ENCODE measurements at regions not wholly inside any gene's neighbourhood (a gene's known extent, or its start where the extent isn't known, plus 50 kb on each side); places are given as distances from the start of the nearest gene placed in this dataset.

DNA sequence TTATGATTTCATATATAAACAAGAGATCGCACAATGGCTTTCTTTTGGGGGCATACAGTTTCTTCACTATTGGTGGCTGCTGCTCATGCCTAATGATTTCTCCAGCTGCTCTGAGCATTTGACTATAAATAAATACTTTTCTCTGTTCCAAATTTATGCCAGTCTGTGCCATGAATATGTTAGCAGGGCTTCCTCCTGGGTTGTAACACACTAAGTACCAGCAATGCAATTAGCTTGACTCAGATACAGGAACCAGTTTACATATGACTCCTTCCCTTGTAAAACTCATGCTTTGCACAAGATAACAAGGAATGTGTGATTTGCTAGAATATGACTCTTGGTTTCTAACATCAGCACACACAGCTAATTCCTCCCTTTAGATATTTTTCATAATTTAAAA is 1629.7 kb downstream of the NCAM2 start:
- Histone ChIP-seq H3K27ac (no peak overlapping the region), H3K27me3 (no peaks in the 10 kb centered on the region), H3F3A (ENCODE audit: low read depth) (no peaks in the 10 kb centered on the region), H3K9ac (no peak overlapping the region), H3K79me2 (ENCODE audit: low read depth) (no peaks in the 10 kb centered on the region), H3K36me3 (no peaks in the 10 kb centered on the region), H4K20me1 (ENCODE audit: low read depth) (no peaks in the 10 kb centered on the region), H3K9me3 (ENCODE audit: low read depth) (no peaks in the 10 kb centered on the region), H3K4me2 (no peak overlapping the region), H3K4me3 (no peak overlapping the region), H2AFZ (replicated peaks) (no peak overlapping the region), H3K4me1 (no peaks in the 10 kb centered on the region)
- H3K36me3 Mint-ChIP-seq: no peaks in the 10 kb centered on the region
- no peaks in the 10 kb centered on the region for H3K27me3 Mint-ChIP-seq (ENCODE audit: insufficient read depth, low read depth)
- no peak overlapping the region for H3K27ac Mint-ChIP-seq
- no peak for DNase-seq (ENCODE audit: low spot score)
- no peaks in the 10 kb centered on the region for H3K9me3 Mint-ChIP-seq
- H3K4me1 Mint-ChIP-seq: no peaks in the 10 kb centered on the region
- TF ChIP-seq, protein P1, sequence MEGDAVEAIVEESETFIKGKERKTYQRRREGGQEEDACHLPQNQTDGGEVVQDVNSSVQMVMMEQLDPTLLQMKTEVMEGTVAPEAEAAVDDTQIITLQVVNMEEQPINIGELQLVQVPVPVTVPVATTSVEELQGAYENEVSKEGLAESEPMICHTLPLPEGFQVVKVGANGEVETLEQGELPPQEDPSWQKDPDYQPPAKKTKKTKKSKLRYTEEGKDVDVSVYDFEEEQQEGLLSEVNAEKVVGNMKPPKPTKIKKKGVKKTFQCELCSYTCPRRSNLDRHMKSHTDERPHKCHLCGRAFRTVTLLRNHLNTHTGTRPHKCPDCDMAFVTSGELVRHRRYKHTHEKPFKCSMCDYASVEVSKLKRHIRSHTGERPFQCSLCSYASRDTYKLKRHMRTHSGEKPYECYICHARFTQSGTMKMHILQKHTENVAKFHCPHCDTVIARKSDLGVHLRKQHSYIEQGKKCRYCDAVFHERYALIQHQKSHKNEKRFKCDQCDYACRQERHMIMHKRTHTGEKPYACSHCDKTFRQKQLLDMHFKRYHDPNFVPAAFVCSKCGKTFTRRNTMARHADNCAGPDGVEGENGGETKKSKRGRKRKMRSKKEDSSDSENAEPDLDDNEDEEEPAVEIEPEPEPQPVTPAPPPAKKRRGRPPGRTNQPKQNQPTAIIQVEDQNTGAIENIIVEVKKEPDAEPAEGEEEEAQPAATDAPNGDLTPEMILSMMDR (IDR thresholded peaks at IDR 0.05): no peak
- no peak for TF ChIP-seq EZH2phosphoT487 (IDR thresholded peaks at IDR 0.05)
- TF ChIP-seq EZH2 (IDR thresholded peaks at IDR 0.05): no peak
- H3K4me3 Mint-ChIP-seq: no peak overlapping the region

DNA sequence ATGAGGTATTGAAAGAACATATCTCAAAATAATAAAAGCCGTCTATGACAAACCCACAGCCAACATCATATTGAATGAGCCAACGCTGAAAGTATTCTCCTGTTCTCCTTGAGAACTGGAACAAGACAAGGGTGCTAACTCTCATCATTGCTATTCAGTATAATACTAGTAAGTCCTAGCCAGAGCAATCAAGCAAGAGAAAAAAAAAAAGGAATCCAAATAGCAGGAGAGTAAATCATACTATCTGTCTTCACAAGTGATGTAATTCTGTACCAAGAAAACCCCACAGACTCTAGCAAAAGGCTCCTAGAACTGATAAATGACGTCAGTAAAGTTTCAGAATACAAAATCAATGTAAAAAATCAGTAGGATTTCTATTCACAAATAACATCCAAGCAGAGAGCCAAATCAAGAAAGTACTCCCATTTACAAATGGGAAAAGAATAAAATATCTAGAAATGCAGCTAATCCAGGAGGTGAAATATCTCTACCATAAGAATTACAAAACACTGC is 1632.8 kb downstream of the NCAM2 start:
- Histone ChIP-seq H2AFZ (replicated peaks) (no peak overlapping the region), H3K27ac (no peak overlapping the region), H3K4me3 (no peak overlapping the region), H3K9ac (no peak overlapping the region), H3K9me3 (ENCODE audit: low read depth) (no peaks in the 10 kb centered on the region), H3K4me1 (no peaks in the 10 kb centered on the region), H3K36me3 (no peaks in the 10 kb centered on the region), H3K79me2 (ENCODE audit: low read depth) (no peaks in the 10 kb centered on the region), H3K27me3 (no peaks in the 10 kb centered on the region), H3F3A (ENCODE audit: low read depth) (no peaks in the 10 kb centered on the region), H3K4me2 (no peak overlapping the region), H4K20me1 (ENCODE audit: low read depth) (no peaks in the 10 kb centered on the region)
- no peaks in the 10 kb centered on the region for H3K27me3 Mint-ChIP-seq (ENCODE audit: insufficient read depth, low read depth)
- TF ChIP-seq, protein P1 (IDR thresholded peaks at IDR 0.05): no peak
- TF ChIP-seq EZH2 (IDR thresholded peaks at IDR 0.05) (no peak), EZH2phosphoT487 (IDR thresholded peaks at IDR 0.05) (no peak)
- no peak for DNase-seq (ENCODE audit: low spot score)
- H3K4me1 Mint-ChIP-seq: no peaks in the 10 kb centered on the region
- H3K27ac Mint-ChIP-seq: no peak overlapping the region
- no peak overlapping the region for H3K4me3 Mint-ChIP-seq
- H3K36me3 Mint-ChIP-seq: no peaks in the 10 kb centered on the region
- no peaks in the 10 kb centered on the region for H3K9me3 Mint-ChIP-seq

DNA sequence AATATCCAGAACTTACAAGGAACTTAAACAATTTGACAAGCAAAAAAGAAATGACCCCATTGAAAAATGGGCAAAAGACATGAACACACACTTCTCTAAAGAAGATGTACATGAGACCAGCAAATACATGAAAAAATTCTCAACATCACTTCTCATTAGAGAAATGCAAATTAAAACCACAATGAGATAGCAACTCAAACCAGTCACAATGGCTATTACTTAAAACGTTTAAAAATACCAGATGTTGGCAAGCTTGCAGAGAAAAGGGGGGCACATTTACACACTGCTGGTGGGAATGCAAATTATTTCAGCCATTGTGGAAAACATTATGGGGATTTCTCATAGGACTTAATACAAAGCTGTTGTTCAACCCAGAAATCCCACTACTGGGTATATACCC is 1634.0 kb downstream of the NCAM2 start:
- Histone ChIP-seq H3K4me1 (no peaks in the 10 kb centered on the region), H3K4me2 (no peak overlapping the region), H3F3A (ENCODE audit: low read depth) (no peaks in the 10 kb centered on the region), H3K27ac (no peak overlapping the region), H3K4me3 (no peak overlapping the region), H3K9ac (no peak overlapping the region), H3K79me2 (ENCODE audit: low read depth) (no peaks in the 10 kb centered on the region), H2AFZ (replicated peaks) (no peak overlapping the region), H3K9me3 (ENCODE audit: low read depth) (no peaks in the 10 kb centered on the region), H3K27me3 (no peaks in the 10 kb centered on the region), H4K20me1 (ENCODE audit: low read depth) (no peaks in the 10 kb centered on the region), H3K36me3 (no peaks in the 10 kb centered on the region)
- H3K9me3 Mint-ChIP-seq: no peaks in the 10 kb centered on the region
- no peaks in the 10 kb centered on the region for H3K27me3 Mint-ChIP-seq (ENCODE audit: insufficient read depth, low read depth)
- no peaks in the 10 kb centered on the region for H3K4me1 Mint-ChIP-seq
- DNase-seq (ENCODE audit: low spot score): no peak
- H3K4me3 Mint-ChIP-seq: no peak overlapping the region
- TF ChIP-seq EZH2 (IDR thresholded peaks at IDR 0.05) (no peak), EZH2phosphoT487 (IDR thresholded peaks at IDR 0.05) (no peak)
- TF ChIP-seq, protein P1 (IDR thresholded peaks at IDR 0.05): no peak
- H3K36me3 Mint-ChIP-seq: no peaks in the 10 kb centered on the region
- no peak overlapping the region for H3K27ac Mint-ChIP-seq

Measured in neural progenitor cell (in vitro differentiated cells).